IMR-90 (cell line): ENCODE measurements at regions not wholly inside any gene's neighbourhood (a gene's known extent, or its start where the extent isn't known, plus 50 kb on each side); places are given as distances from the start of the nearest gene placed in this dataset.

ENCODE experiments used
- ATAC-seq: fragments of 200-7000 bp; cut with Tn5 transposase; 2 replicates; pipeline ENCODE4 v1.9.1; 2020; ENCODE audit warnings: low read depth, mild to moderate bottlenecking, moderate library complexity
- BruUV-seq: library from RNA; stranded (reverse); fragments of 400-500 nt; replicated peaks from 2 replicates; lab custom pipeline; 2021; lab: Mats Ljungman, UMichigan
- CTCF ChIA-PET: fragments of 300-600 bp; formaldehyde crosslinking; extraction: SDS; loops from one replicate; lab custom pipeline; 2021; ENCODE audit warnings: antibody characterized with exemption; lab: Yijun Ruan, JAX
- POLR2A ChIA-PET: fragments of 300-600 bp; sonication (Branson Sonifier 250); formaldehyde crosslinking; loops from one replicate; lab custom pipeline; 2022; ENCODE audit warnings: antibody characterized with exemption; ENCODE audit not compliant: unreplicated experiment; lab: Charles Lee
- DNase-seq: peaks from one replicate; pipeline ENCODE4 v3.0.0; 2013
- H2AFZ ChIP-seq: replicated peaks from 2 replicates; pipeline ENCODE3; 2013; ENCODE audit warnings: low read length, mild to moderate bottlenecking; ENCODE audit not compliant: poor library complexity
- H2AK5ac ChIP-seq: 2 replicates; pipeline ENCODE4 v1.6.1; 2013; ENCODE audit warnings: low read depth, low read length, inconsistent platforms
- H2AK9ac ChIP-seq: replicated peaks from 2 replicates; pipeline ENCODE3; 2013; ENCODE audit warnings: mild to moderate bottlenecking, low read depth, low read length, moderate library complexity; ENCODE audit not compliant: poor library complexity
- H2BK120ac ChIP-seq: 2 replicates; pipeline ENCODE4 v1.6.1; 2013; ENCODE audit warnings: low read depth, low read length, inconsistent platforms
- H2BK15ac ChIP-seq: 3 replicates; pipeline ENCODE4 v1.6.1; 2013; ENCODE audit warnings: low read depth, low read length, inconsistent platforms
- H2BK20ac ChIP-seq: 2 replicates; pipeline ENCODE4 v1.6.1; 2013; ENCODE audit warnings: low read depth, mild to moderate bottlenecking, inconsistent platforms, low read length, moderate library complexity
- H2BK5ac ChIP-seq: 2 replicates; pipeline ENCODE4 v1.6.1; 2013; ENCODE audit warnings: mild to moderate bottlenecking, low read depth, low read length, inconsistent platforms; ENCODE audit not compliant: poor library complexity, severe bottlenecking
- H3K14ac ChIP-seq: replicated peaks from 2 replicates; pipeline ENCODE4 v1.6.1; 2013; ENCODE audit warnings: low read depth, low read length, inconsistent platforms
- H3K18ac ChIP-seq: 2 replicates; pipeline ENCODE4 v1.6.1; 2013; ENCODE audit warnings: low read depth, low read length, control low read depth
- H3K23ac ChIP-seq: 2 replicates; pipeline ENCODE4 v1.6.1; 2013; ENCODE audit warnings: low read depth, low read length, inconsistent platforms
- H3K27ac ChIP-seq: 2 replicates; pipeline ENCODE4 v1.5.1; 2013; ENCODE audit warnings: mild to moderate bottlenecking, control low read depth, low read length; ENCODE audit not compliant: insufficient read depth
- H3K27me3 ChIP-seq: 2 replicates; pipeline ENCODE4 v1.6.1; 2013; ENCODE audit warnings: low read length; ENCODE audit not compliant: control insufficient read depth, insufficient read depth
- H3K36me3 ChIP-seq: 2 replicates; pipeline ENCODE4 v1.6.1; 2013; ENCODE audit warnings: low read length, mixed read lengths; ENCODE audit not compliant: control insufficient read depth, insufficient read depth
- H3K4ac ChIP-seq: 2 replicates; pipeline ENCODE4 v1.6.1; 2013; ENCODE audit warnings: low read depth, low read length, inconsistent platforms
- H3K4me1 ChIP-seq: 2 replicates; pipeline ENCODE4 v1.6.1; 2013; ENCODE audit warnings: low read length, mixed read lengths; ENCODE audit not compliant: control insufficient read depth, insufficient read depth
- H3K4me2 ChIP-seq: 2 replicates; pipeline ENCODE4 v1.6.1; 2013; ENCODE audit warnings: low read depth, mild to moderate bottlenecking, control low read depth, low read length, moderate library complexity
- H3K4me3 ChIP-seq: 2 replicates; pipeline ENCODE4 v1.5.1; 2013; ENCODE audit warnings: low read depth, mild to moderate bottlenecking, control low read depth, low read length, moderate library complexity; ENCODE audit not compliant: insufficient read depth
- H3K56ac ChIP-seq: 2 replicates; pipeline ENCODE4 v1.6.1; 2013; ENCODE audit warnings: low read length, inconsistent platforms; ENCODE audit not compliant: insufficient read depth; ENCODE audit errors: extremely low read depth
- H3K79me1 ChIP-seq, 2 experiments: 2 replicates each; pipeline ENCODE4 v1.6.1; 2013; ENCODE audit warnings: low read length in 2 of 2, inconsistent platforms in 1 of 2, low read depth in 1 of 2
- H3K9ac ChIP-seq: 2 replicates; pipeline ENCODE4 v1.6.1; 2013; ENCODE audit warnings: low read depth, low read length, control low read depth
- H3K9me1 ChIP-seq: 2 replicates; pipeline ENCODE4 v1.6.1; 2013; ENCODE audit warnings: low read length, inconsistent platforms; ENCODE audit not compliant: insufficient read depth
- H3K9me3 ChIP-seq: 2 replicates; pipeline ENCODE4 v1.6.1; 2013; ENCODE audit warnings: low read length; ENCODE audit not compliant: control insufficient read depth, insufficient read depth
- H4K20me1 ChIP-seq: 2 replicates; pipeline ENCODE4 v1.6.1; 2013; ENCODE audit warnings: low read length, inconsistent platforms; ENCODE audit not compliant: insufficient read depth
- H4K5ac ChIP-seq: 2 replicates; pipeline ENCODE4 v1.6.1; 2013; ENCODE audit warnings: mild to moderate bottlenecking, low read depth, low read length, control low read depth
- H4K8ac ChIP-seq, 2 experiments: 2 replicates each; pipeline ENCODE4 v1.6.1; 2013; ENCODE audit warnings: low read depth in 2 of 2, low read length in 2 of 2, control low read depth in 1 of 2, inconsistent platforms in 1 of 2
- H4K91ac ChIP-seq: 2 replicates; pipeline ENCODE4 v1.6.1; 2013; ENCODE audit warnings: low read depth, low read length, inconsistent platforms; ENCODE audit not compliant: insufficient read depth
- BHLHE40 ChIP-seq: fragments of 150-350 bp; IDR thresholded peaks from 2 replicates; pipeline ENCODE4 v1.6.1; 2016; ENCODE audit warnings: mild to moderate bottlenecking, low read depth, low read length
- CHD1 ChIP-seq: IDR thresholded peaks from 2 replicates; pipeline ENCODE4 v1.6.1; 2012; ENCODE audit warnings: low read depth, low read length, improper control_type of control experiment
- NFE2L2 ChIP-seq: fragments of 150-350 bp; IDR thresholded peaks from 2 replicates; pipeline ENCODE4 v1.6.1; 2016; ENCODE audit warnings: low read depth, mild to moderate bottlenecking, low read length
- POLR2A ChIP-seq: IDR thresholded peaks from 2 replicates; pipeline ENCODE4 v1.6.1; 2012; ENCODE audit warnings: mild to moderate bottlenecking, low read depth, low read length
- RFX5 ChIP-seq: IDR thresholded peaks from 2 replicates; pipeline ENCODE4 v1.8.0; 2012; ENCODE audit warnings: low read depth, mild to moderate bottlenecking, low read length, moderate library complexity
- USF2 ChIP-seq: fragments of 150-350 bp; IDR thresholded peaks from 2 replicates; pipeline ENCODE4 v1.6.1; 2017; ENCODE audit warnings: mild to moderate bottlenecking, antibody characterized with exemption, low read length, low read depth
- dilution Hi-C: fragments of 300-500 bp; cut with HindIII; formaldehyde crosslinking; loops from one replicate; pipeline ENCODE4 v1.14.3; 2018; ENCODE audit warnings: low sequenced_read_pairs; ENCODE audit not compliant: unreplicated experiment
- in situ Hi-C: fragments of 300-500 bp; cut with MboI; formaldehyde crosslinking; loops from 3 replicates; pipeline ENCODE4 v1.14.3; 2019; ENCODE audit warnings: low sequenced_read_pairs, inconsistent platforms, mixed read lengths
- intact Hi-C: fragments of 100-400 bp; cut with micrococcal nuclease; formaldehyde crosslinking; loops from 2 replicates; pipeline ENCODE4 v1.10.0; 2022
- TF ChIP-seq, protein P1 (sequence below): conservative IDR thresholded peaks from 2 replicates; pipeline ENCODE4 v1.5.1; 2012; ENCODE audit warnings: mild to moderate bottlenecking, low read depth, low read length, improper control_type of control experiment

GRCh38 chr4:31237233-31237632 lies 517.1 kb downstream of the PCDH7 start:
- intact Hi-C loops = no loop called here
- Histone ChIP-seq H4K91ac (no peak overlapping the region), H3K14ac (no peak overlapping the region), H2BK120ac (no peak overlapping the region), H3K36me3 (no peaks in the 10 kb centered on the region), H3K4me1 (no peaks in the 10 kb centered on the region), H2BK5ac (no peak overlapping the region), H4K5ac (no peak overlapping the region), H2AFZ (no peak overlapping the region), H3K4me2 (no peak overlapping the region), H3K18ac (no peak overlapping the region), H2AK9ac (no peak overlapping the region), H2BK20ac (no peak overlapping the region), H2AK5ac (no peak overlapping the region), H3K56ac (no peak overlapping the region), H3K9ac (no peak overlapping the region), H3K4me3 (no peak overlapping the region), H4K8ac (no peak overlapping the region), H4K20me1 (no peaks in the 10 kb centered on the region), H3K27me3 (no peaks in the 10 kb centered on the region), H3K9me3 (peaks cover 6% of the 10 kb centered on the region; the same call in 1 of the 2 replicates), H2BK15ac (no peak overlapping the region), H3K27ac (no peak overlapping the region), H3K23ac (no peak overlapping the region), H3K9me1 (no peaks in the 10 kb centered on the region), H3K79me1 (no peaks in the 10 kb centered on the region), H3K4ac (no peak overlapping the region)
- DNase-seq (no peak), ATAC-seq (no peak)
- in situ Hi-C loops = no loop called here
- BruUV-seq = no TSS peak
- POLR2A ChIA-PET = no interaction called here
- CTCF ChIA-PET = no interaction called here
- dilution Hi-C loops = no loop called here
- TF ChIP-seq NFE2L2 (no peak), RFX5 (no peak), USF2 (no peak), CHD1 (no peak), BHLHE40 (no peak), POLR2A (no peak)
- TF ChIP-seq, protein P1, sequence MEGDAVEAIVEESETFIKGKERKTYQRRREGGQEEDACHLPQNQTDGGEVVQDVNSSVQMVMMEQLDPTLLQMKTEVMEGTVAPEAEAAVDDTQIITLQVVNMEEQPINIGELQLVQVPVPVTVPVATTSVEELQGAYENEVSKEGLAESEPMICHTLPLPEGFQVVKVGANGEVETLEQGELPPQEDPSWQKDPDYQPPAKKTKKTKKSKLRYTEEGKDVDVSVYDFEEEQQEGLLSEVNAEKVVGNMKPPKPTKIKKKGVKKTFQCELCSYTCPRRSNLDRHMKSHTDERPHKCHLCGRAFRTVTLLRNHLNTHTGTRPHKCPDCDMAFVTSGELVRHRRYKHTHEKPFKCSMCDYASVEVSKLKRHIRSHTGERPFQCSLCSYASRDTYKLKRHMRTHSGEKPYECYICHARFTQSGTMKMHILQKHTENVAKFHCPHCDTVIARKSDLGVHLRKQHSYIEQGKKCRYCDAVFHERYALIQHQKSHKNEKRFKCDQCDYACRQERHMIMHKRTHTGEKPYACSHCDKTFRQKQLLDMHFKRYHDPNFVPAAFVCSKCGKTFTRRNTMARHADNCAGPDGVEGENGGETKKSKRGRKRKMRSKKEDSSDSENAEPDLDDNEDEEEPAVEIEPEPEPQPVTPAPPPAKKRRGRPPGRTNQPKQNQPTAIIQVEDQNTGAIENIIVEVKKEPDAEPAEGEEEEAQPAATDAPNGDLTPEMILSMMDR = no peak
